Esophagus squamous epithelium (tissue), 4 donors: ENCODE measurements at regions not wholly inside any gene's neighbourhood (a gene's known extent, or its start where the extent isn't known, plus 50 kb on each side); places are given as distances from the start of the nearest gene placed in this dataset.

Experiments
- CTCF ChIP-seq, 6 experiments: fragments of 450-650 bp in 4 of 6; fragments of 200-600 bp in 2 of 6; sonication (generic) in 2 of 6; IDR thresholded peaks; one replicate each; pipeline ENCODE4 v1.5.1; 2016 to 2019; ENCODE audit warnings: antibody characterized with exemption in 6 of 6, mild to moderate bottlenecking in 4 of 6, moderate library complexity in 4 of 6
- POLR2A ChIP-seq, 4 donors: fragments of 450-650 bp; IDR thresholded peaks; one replicate each; pipeline ENCODE4 v1.6.1; 2017; ENCODE audit warnings: antibody characterized with exemption in 4 of 4, mild to moderate bottlenecking in 4 of 4, moderate library complexity in 3 of 4

- no peak for TF ChIP-seq CTCF (IDR thresholded peaks at IDR 0.05)
- no peak for TF ChIP-seq POLR2A (IDR thresholded peaks at IDR 0.05)
Observed at GRCh38 chr1:177585302-177586220, 384.3 kb downstream of the SEC16B start.
